ENCODE measurements at regions not wholly inside any gene's neighbourhood (a gene's known extent, or its start where the extent isn't known, plus 50 kb on each side); places are given as distances from the start of the nearest gene placed in this dataset.

DNA sequence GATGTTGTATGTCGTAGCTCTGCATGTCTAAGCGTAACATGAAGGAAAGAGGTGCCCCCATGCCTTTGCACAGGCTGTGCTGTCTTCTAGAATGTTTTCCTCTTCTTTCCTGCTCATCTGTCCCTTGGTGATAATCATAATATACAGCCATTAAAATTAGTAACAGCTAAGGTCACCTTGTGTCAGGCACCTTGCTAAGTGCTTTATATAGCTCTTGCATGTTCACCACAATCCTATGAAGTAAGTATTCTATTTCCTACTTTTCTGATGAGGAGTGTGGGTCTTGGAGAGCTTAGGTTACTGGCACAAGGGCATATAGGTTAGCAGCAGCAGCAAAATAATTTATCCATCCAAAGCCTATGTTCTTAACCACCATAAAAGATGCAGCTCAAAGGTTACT lies 754.4 kb downstream of the NTRK3 start:
- Mint-ChIP-seq H3K36me3 (ENCODE audit: insufficient read depth) (peaks cover 2% of the 10 kb centered on the region), H3K4me1 (no peaks in the 10 kb centered on the region), H3K9me3 (peaks cover 6% of the 10 kb centered on the region), H3K27ac (ENCODE audit: low read depth) (no peak overlapping the region), H3K27me3 (no peaks in the 10 kb centered on the region), H3K4me3 (no peak overlapping the region)
- ATAC-seq (replicated peaks; ENCODE audit: extremely low read depth, poor library complexity, severe bottlenecking) (no peak), DNase-seq (ENCODE audit: low spot score in 2 of 2) (no peak)

DNA sequence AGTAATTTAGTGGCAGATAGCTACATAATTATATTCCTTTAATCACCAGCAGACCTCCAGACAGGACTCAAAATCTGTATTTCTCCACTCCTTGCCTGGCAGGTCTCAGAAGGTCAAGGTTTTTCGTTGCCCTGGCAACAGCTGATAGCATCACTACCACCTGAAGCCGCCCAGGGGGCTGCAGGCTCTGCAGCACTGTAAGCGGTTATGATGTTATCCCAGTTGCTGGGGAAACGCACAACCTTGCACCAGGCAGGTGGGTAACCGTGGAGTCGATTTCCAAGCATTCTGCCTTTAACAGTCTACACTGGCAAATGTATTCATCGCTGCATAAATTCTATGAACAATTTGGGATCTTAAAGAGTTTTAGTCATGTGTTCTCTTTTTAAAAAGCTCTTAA lies 756.3 kb downstream of the NTRK3 start:
- H3K36me3 Mint-ChIP-seq (ENCODE audit: insufficient read depth): no peaks in the 10 kb centered on the region
- peaks cover 11% of the 10 kb centered on the region for H3K27me3 Mint-ChIP-seq
- peaks cover 6% of the 10 kb centered on the region for H3K9me3 Mint-ChIP-seq
- DNase-seq (ENCODE audit: low spot score in 2 of 2) (no peak), ATAC-seq (replicated peaks; ENCODE audit: extremely low read depth, poor library complexity, severe bottlenecking) (no peak)
- no peak overlapping the region for H3K27ac Mint-ChIP-seq (ENCODE audit: low read depth)
- H3K4me1 Mint-ChIP-seq: no peaks in the 10 kb centered on the region
- no peak overlapping the region for H3K4me3 Mint-ChIP-seq

GRCh38 chr15:87498560-87498959 lies 758.0 kb downstream of the NTRK3 start:
- Mint-ChIP-seq H3K4me3 (no peak overlapping the region), H3K27ac (ENCODE audit: low read depth) (no peak overlapping the region), H3K9me3 (peaks cover 8% of the 10 kb centered on the region), H3K36me3 (ENCODE audit: insufficient read depth) (no peaks in the 10 kb centered on the region), H3K4me1 (no peaks in the 10 kb centered on the region), H3K27me3 (peaks cover 11% of the 10 kb centered on the region)
- no peak for DNase-seq (ENCODE audit: low spot score in 2 of 2)
- ATAC-seq (replicated peaks; ENCODE audit: extremely low read depth, poor library complexity, severe bottlenecking): no peak

- peaks cover 11% of the 10 kb centered on the region for H3K27me3 Mint-ChIP-seq
- no peak overlapping the region for H3K27ac Mint-ChIP-seq (ENCODE audit: low read depth)
- no peaks in the 10 kb centered on the region for H3K4me1 Mint-ChIP-seq
- H3K36me3 Mint-ChIP-seq (ENCODE audit: insufficient read depth): no peaks in the 10 kb centered on the region
- ATAC-seq (replicated peaks; ENCODE audit: extremely low read depth, poor library complexity, severe bottlenecking) (no peak), DNase-seq (ENCODE audit: low spot score in 2 of 2) (no peak)
- H3K4me3 Mint-ChIP-seq: no peak overlapping the region
- H3K9me3 Mint-ChIP-seq: peaks cover 8% of the 10 kb centered on the region
These were observed 759.7 kb downstream of the NTRK3 start for GRCh38 chr15:87496795-87497194.

DNA sequence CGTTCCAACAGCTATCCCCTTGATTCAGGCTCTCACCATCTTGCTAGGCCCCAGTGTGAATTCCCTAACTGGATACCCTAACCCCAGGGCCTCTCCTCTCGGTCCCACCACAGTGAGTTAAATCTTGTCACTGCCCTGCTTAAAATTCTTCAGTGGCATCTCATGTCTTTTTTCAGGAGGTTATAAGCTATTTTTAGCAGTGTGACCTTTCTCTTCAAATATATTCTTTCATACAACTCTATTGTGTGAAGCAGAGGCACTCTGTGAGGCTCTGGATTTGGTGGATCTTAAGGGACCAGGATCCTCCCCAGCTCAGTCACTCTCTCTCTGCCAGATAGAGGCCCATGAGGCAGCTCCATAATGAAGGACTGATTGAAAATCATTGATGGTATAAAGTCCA lies 760.4 kb downstream of the NTRK3 start:
- DNase-seq (ENCODE audit: low spot score in 2 of 2) (no peak), ATAC-seq (replicated peaks; ENCODE audit: extremely low read depth, poor library complexity, severe bottlenecking) (no peak)
- Mint-ChIP-seq H3K4me3 (no peak overlapping the region), H3K36me3 (ENCODE audit: insufficient read depth) (no peaks in the 10 kb centered on the region), H3K4me1 (no peaks in the 10 kb centered on the region), H3K27me3 (peaks cover 11% of the 10 kb centered on the region), H3K27ac (ENCODE audit: low read depth) (no peak overlapping the region), H3K9me3 (peaks cover 8% of the 10 kb centered on the region)

DNA sequence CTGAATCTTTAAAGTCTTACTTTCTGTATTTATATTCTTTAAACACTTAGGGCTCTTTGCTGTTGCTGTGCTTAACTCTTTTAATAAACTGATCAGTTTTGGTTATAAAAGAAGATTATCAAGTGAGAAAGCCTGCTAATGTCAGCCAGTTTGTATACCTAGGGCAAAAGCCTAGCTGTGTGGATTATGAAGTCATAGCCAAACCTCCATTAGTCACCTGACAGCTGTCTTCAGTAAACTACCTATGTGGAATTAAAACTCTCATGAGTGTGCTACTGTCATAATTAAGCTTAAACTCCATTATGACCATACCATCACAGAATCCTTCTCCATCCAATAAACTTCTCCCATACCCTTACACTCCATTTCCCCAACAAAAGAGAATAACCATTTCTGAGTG lies 762.7 kb downstream of the NTRK3 start:
- H3K27ac Mint-ChIP-seq (ENCODE audit: low read depth): no peak overlapping the region
- ATAC-seq (replicated peaks; ENCODE audit: extremely low read depth, poor library complexity, severe bottlenecking) (no peak), DNase-seq (ENCODE audit: low spot score in 2 of 2) (no peak)
- H3K4me3 Mint-ChIP-seq: no peak overlapping the region
- no peaks in the 10 kb centered on the region for H3K36me3 Mint-ChIP-seq (ENCODE audit: insufficient read depth)
- no peaks in the 10 kb centered on the region for H3K4me1 Mint-ChIP-seq
- peaks cover 11% of the 10 kb centered on the region for H3K27me3 Mint-ChIP-seq
- peaks cover 8% of the 10 kb centered on the region for H3K9me3 Mint-ChIP-seq

DNA sequence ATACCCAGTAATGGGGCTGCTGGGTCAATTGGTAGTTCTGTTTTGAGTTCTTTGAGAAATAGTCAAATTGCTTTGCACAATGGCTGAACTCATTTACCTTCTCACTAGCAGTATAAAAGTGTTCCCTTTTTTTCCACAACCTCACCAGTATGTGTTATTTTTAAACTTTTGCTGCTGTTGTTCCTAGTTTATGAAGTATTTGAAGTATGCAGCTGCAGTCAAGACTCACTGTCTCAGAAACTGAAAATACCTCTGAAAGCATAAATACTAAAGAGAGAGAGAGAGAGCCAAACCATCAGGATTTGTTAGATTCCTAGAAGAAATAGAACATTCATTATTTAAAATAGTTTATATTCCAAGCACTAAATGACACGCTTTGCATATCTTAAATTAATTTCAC lies 764.2 kb downstream of the NTRK3 start:
- ATAC-seq (replicated peaks; ENCODE audit: extremely low read depth, poor library complexity, severe bottlenecking): no peak
- peaks cover 8% of the 10 kb centered on the region for H3K9me3 Mint-ChIP-seq
- H3K4me3 Mint-ChIP-seq: no peak overlapping the region
- peaks cover 11% of the 10 kb centered on the region for H3K27me3 Mint-ChIP-seq
- no peak overlapping the region for H3K27ac Mint-ChIP-seq (ENCODE audit: low read depth)
- DNase-seq (ENCODE audit: low spot score in 2 of 2): no peak
- H3K36me3 Mint-ChIP-seq (ENCODE audit: insufficient read depth): no peaks in the 10 kb centered on the region
- H3K4me1 Mint-ChIP-seq: no peaks in the 10 kb centered on the region

DNA sequence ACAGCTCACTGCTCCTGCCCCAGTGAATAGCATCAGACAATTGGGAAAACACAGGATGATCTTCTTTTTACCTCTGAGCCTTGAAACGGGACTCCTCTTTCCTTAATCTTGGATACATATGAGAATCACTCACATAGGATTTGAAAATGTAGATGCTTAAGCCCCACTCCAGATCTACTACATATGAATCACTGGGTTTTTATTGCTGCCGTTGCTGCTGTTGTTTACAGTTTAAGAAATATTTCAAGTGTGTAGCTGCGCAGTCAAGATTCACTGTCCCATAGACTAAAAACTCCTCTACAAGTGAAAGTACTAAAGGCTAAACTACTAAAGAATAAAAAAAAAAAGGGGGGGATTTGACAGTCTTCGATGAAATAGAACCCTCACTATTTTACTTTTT lies 765.9 kb downstream of the NTRK3 start:
- no peak overlapping the region for H3K4me3 Mint-ChIP-seq
- no peak for ATAC-seq (replicated peaks; ENCODE audit: extremely low read depth, poor library complexity, severe bottlenecking)
- peaks cover 2% of the 10 kb centered on the region for H3K27me3 Mint-ChIP-seq
- H3K9me3 Mint-ChIP-seq: peaks cover 7% of the 10 kb centered on the region
- DNase-seq (ENCODE audit: low spot score in 2 of 2): no peak
- H3K4me1 Mint-ChIP-seq: no peaks in the 10 kb centered on the region
- no peaks in the 10 kb centered on the region for H3K36me3 Mint-ChIP-seq (ENCODE audit: insufficient read depth)
- H3K27ac Mint-ChIP-seq (ENCODE audit: low read depth): no peak overlapping the region

GRCh38 chr15:87489902-87490665 lies 766.5 kb downstream of the NTRK3 start:
- Mint-ChIP-seq H3K9me3 (peaks cover under 1% of the 10 kb centered on the region), H3K4me3 (no peak overlapping the region), H3K4me1 (no peaks in the 10 kb centered on the region), H3K36me3 (ENCODE audit: insufficient read depth) (no peaks in the 10 kb centered on the region), H3K27ac (ENCODE audit: low read depth) (no peak overlapping the region), H3K27me3 (no peaks in the 10 kb centered on the region)
- no peak for ATAC-seq (replicated peaks; ENCODE audit: extremely low read depth, poor library complexity, severe bottlenecking)
- no peak for DNase-seq (ENCODE audit: low spot score in 2 of 2)

GRCh38 chr15:87489456-87489855 lies 767.1 kb downstream of the NTRK3 start:
- Mint-ChIP-seq H3K4me1 (no peaks in the 10 kb centered on the region), H3K9me3 (no peaks in the 10 kb centered on the region), H3K36me3 (ENCODE audit: insufficient read depth) (no peaks in the 10 kb centered on the region), H3K27ac (ENCODE audit: low read depth) (no peak overlapping the region), H3K27me3 (no peaks in the 10 kb centered on the region), H3K4me3 (no peak overlapping the region)
- no peak for DNase-seq (ENCODE audit: low spot score in 2 of 2)
- no peak for ATAC-seq (replicated peaks; ENCODE audit: extremely low read depth, poor library complexity, severe bottlenecking)

DNA sequence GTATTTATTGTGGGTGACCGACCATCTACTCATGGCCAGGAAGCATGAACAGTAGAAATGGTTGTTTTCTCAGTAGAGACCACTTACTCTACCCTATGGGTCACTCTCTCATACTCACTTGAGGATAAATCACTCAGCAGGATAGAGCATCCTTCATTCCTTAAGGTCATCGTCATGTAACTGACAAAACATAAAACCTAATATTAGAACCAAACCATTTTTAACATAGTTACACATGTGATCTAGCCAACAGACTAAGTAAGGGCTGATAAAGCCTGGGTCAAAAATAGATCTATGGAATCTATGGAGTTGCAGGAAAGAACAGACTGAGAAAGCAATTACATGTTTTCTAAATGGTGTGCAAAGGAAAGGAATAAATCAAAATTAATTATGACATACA lies 769.1 kb downstream of the NTRK3 start:
- ATAC-seq (replicated peaks; ENCODE audit: extremely low read depth, poor library complexity, severe bottlenecking): no peak
- no peak overlapping the region for H3K27ac Mint-ChIP-seq (ENCODE audit: low read depth)
- no peaks in the 10 kb centered on the region for H3K27me3 Mint-ChIP-seq
- no peak for DNase-seq (ENCODE audit: low spot score in 2 of 2)
- no peaks in the 10 kb centered on the region for H3K36me3 Mint-ChIP-seq (ENCODE audit: insufficient read depth)
- no peaks in the 10 kb centered on the region for H3K9me3 Mint-ChIP-seq
- H3K4me3 Mint-ChIP-seq: no peak overlapping the region
- no peaks in the 10 kb centered on the region for H3K4me1 Mint-ChIP-seq

- Mint-ChIP-seq H3K9me3 (peaks cover 6% of the 10 kb centered on the region), H3K4me3 (no peak overlapping the region), H3K27ac (ENCODE audit: low read depth) (no peak overlapping the region), H3K27me3 (peaks cover 8% of the 10 kb centered on the region), H3K36me3 (ENCODE audit: insufficient read depth) (no peaks in the 10 kb centered on the region), H3K4me1 (no peaks in the 10 kb centered on the region)
- ATAC-seq (replicated peaks; ENCODE audit: extremely low read depth, poor library complexity, severe bottlenecking) (no peak), DNase-seq (ENCODE audit: low spot score in 2 of 2) (no peak)
These were observed 773.1 kb downstream of the NTRK3 start for GRCh38 chr15:87483468-87483867.

GRCh38 chr15:87481126-87481525 lies 775.4 kb downstream of the NTRK3 start:
- DNase-seq (ENCODE audit: low spot score in 2 of 2) (no peak), ATAC-seq (replicated peaks; ENCODE audit: extremely low read depth, poor library complexity, severe bottlenecking) (no peak)
- Mint-ChIP-seq H3K27me3 (peaks cover 8% of the 10 kb centered on the region), H3K36me3 (ENCODE audit: insufficient read depth) (no peaks in the 10 kb centered on the region), H3K4me1 (no peaks in the 10 kb centered on the region), H3K9me3 (peaks cover 6% of the 10 kb centered on the region), H3K27ac (ENCODE audit: low read depth) (no peak overlapping the region), H3K4me3 (no peak overlapping the region)
